ENCODE measurements at regions not wholly inside any gene's neighbourhood (a gene's known extent, or its start where the extent isn't known, plus 50 kb on each side); places are given as distances from the start of the nearest gene placed in this dataset.

DNA sequence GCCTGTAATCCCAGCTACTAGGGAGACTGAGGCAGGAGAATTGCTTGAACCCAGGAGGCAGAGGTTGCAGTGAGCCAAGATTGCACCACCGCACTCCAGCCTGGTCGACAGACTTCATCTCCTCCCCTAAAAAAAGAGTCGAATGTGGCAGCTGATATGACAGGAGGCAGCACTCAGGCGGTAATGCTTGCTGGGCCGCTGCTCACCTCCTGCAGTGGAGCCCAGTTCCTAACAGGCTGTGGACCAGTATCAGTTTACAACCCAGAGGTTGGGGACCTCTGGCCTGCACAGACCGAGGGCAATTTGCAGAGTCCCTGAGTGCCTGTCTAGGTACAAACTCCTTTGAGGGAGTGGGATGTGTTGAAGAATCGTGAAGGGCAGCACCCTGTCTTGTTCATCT, 136.2 kb downstream of the SMAD6 start:
- no peak for FAIRE-seq
- TF ChIP-seq ZNF274 (IDR thresholded peaks at IDR 0.05; ENCODE audit: borderline replicate concordance, extremely low read depth, low read length) (no peak), ASH2L (IDR thresholded peaks at IDR 0.05; ENCODE audit: low read length) (no peak), CEBPB (IDR thresholded peaks at IDR 0.05; ENCODE audit: low read depth, low read length) (no peak), JUND (IDR thresholded peaks at IDR 0.05; ENCODE audit: low read length) (no peak), YY1 (IDR thresholded peaks at IDR 0.05; ENCODE audit: low read depth, low read length) (no peak)

More for the DNA sequence above, 136.2 kb downstream of the SMAD6 start:
- WGBS, 2 experiments (ENCODE audit: extremely low coverage in 1 of 2, insufficient coverage in 1 of 2, insufficient read length in 1 of 2, insufficient replicate concordance in 2 of 2, low coverage in 1 of 2, low lambda C conversion rate in 2 of 2, missing lambda C conversion rate in 1 of 2), result 81% methylated on average over 7 of the region's 7 CpGs; no CpG with 5 or more reads in 1 of the 2 experiments
- H3K23me2 ChIP-seq (ENCODE audit: low read depth, low read length), result no peaks in the 10 kb centered on the region; the same call in 1 of the 2 replicates
- no peaks in the 10 kb centered on the region; a peak in 1 of 4 replicates for H3K79me2 ChIP-seq (ENCODE audit: control insufficient read depth in 1 of 2, insufficient read depth in 2 of 2, low read length in 2 of 2)
- no peak overlapping the region for H2BK15ac ChIP-seq (ENCODE audit: low read length)
- peaks cover 10 to 15% (median 11%) of the 10 kb centered on the region in 4 experiments for H3K4me1 ChIP-seq (replicated peaks in 1 of 4; ENCODE audit: control insufficient read depth in 3 of 4, insufficient read depth in 4 of 4, low read length in 3 of 4)
- H3K4ac ChIP-seq (replicated peaks; ENCODE audit: insufficient read length, low read depth, low read length), result no peak overlapping the region
- ChIA-PET CTCF (ENCODE audit: partially characterized antibody) (interaction anchor here (0.6 to 9.6 kb wide), 13 partner anchors 10 to 1313 kb away, joined by 3 to 147 read pairs (median 4); no protein-coding TSS in a partner anchor), POLR2A (ENCODE audit: partially characterized antibody) (interaction anchor here (0.7 to 1.8 kb wide), 2 partner anchors 14 to 15 kb away, joined by 3 to 4 read pairs; no protein-coding TSS in a partner anchor)
- H3K4me2 ChIP-seq (ENCODE audit: insufficient read depth in 1 of 2, low read depth in 2 of 2, low read length in 2 of 2), result no peak overlapping the region
- H3K18ac ChIP-seq (ENCODE audit: extremely low read depth, low read length), result no peak overlapping the region
- H4K8ac ChIP-seq (ENCODE audit: extremely low read depth, insufficient read depth, low read length), result no peak overlapping the region
- no peak overlapping the region for H2BK5ac ChIP-seq (ENCODE audit: low read depth, low read length)
- no peak for DNase-seq (ENCODE audit: low read depth in 1 of 2, low spot score in 2 of 2)
- no peak overlapping the region for H2AFZ ChIP-seq (ENCODE audit: low read length)
- H3K27me3 ChIP-seq (replicated peaks in 1 of 4; ENCODE audit: control insufficient read depth in 3 of 4, extremely low read depth in 1 of 4, insufficient read depth in 3 of 4, low read length in 3 of 4), result peaks cover 2 to 24% (median 22%) of the 10 kb centered on the region in 4 experiments
- no peaks in the 10 kb centered on the region; a peak in 1 of 4 replicates for H3K9me3 ChIP-seq (ENCODE audit: insufficient read depth in 2 of 2, low read depth in 1 of 2, low read length in 1 of 2)
- H2AK5ac ChIP-seq (ENCODE audit: low read depth, low read length), result no peak overlapping the region
- H3K9ac ChIP-seq (replicated peaks in 1 of 4; ENCODE audit: extremely low read depth in 1 of 4, low read depth in 3 of 4, low read length in 3 of 4), result no peak overlapping the region
- H4K20me1 ChIP-seq (replicated peaks in 1 of 2; ENCODE audit: control insufficient read depth in 1 of 2, insufficient read depth in 2 of 2, low read length in 2 of 2), result no peaks in the 10 kb centered on the region
- no peak overlapping the region for H3K56ac ChIP-seq (replicated peaks; ENCODE audit: insufficient read length, low read depth, low read length)
- H2BK120ac ChIP-seq (replicated peaks; ENCODE audit: low read depth, low read length), result no peak overlapping the region
- H4K91ac ChIP-seq (replicated peaks; ENCODE audit: insufficient read length, low read length), result no peak overlapping the region
- H3K27ac ChIP-seq (ENCODE audit: low read depth, low read length), result no peak overlapping the region
- H4K5ac ChIP-seq (ENCODE audit: insufficient read length, low read depth, low read length), result no peak overlapping the region
- no peak overlapping the region for H3K23ac ChIP-seq (ENCODE audit: insufficient read length)
- no peak overlapping the region for H3K14ac ChIP-seq (ENCODE audit: insufficient read length)
- no peak overlapping the region for H3K4me3 ChIP-seq (ENCODE audit: extremely low read depth in 1 of 4, insufficient read depth in 2 of 4, low read depth in 3 of 4, low read length in 4 of 4)
- H3K79me1 ChIP-seq (ENCODE audit: low read depth, low read length), result no peaks in the 10 kb centered on the region
- no peak overlapping the region for H2BK20ac ChIP-seq (ENCODE audit: low read length)
- H3K36me3 ChIP-seq (ENCODE audit: control insufficient read depth in 2 of 4, insufficient read depth in 4 of 4, low read length in 3 of 4), result no peaks in the 10 kb centered on the region
- no peak overlapping the region for H2BK12ac ChIP-seq (ENCODE audit: low read depth, low read length)
